ENCODE measurements at regions not wholly inside any gene's neighbourhood (a gene's known extent, or its start where the extent isn't known, plus 50 kb on each side); places are given as distances from the start of the nearest gene placed in this dataset.

GRCh38 chr7:113635492-113635891 lies 283.3 kb downstream of the PPP1R3A start:
- DNase-seq (ENCODE audit: low spot score) = no peak
- in situ Hi-C loops (cut with MboI; ENCODE audit: low sequenced_read_pairs, unreplicated experiment) = no loop called here
- TF ChIP-seq CTCF (IDR thresholded peaks at IDR 0.05; ENCODE audit: borderline replicate concordance, control extremely low read depth, extremely low read depth, insufficient read depth, missing control alignments) = no peak

GRCh38 chr7:113633073-113633472 lies 285.7 kb downstream of the PPP1R3A start:
- no peak for DNase-seq (ENCODE audit: low spot score)
- no peak for TF ChIP-seq CTCF (IDR thresholded peaks at IDR 0.05; ENCODE audit: borderline replicate concordance, control extremely low read depth, extremely low read depth, insufficient read depth, missing control alignments)
- in situ Hi-C loops (cut with MboI; ENCODE audit: low sequenced_read_pairs, unreplicated experiment) = no loop called here

- TF ChIP-seq CTCF (IDR thresholded peaks at IDR 0.05; ENCODE audit: borderline replicate concordance, control extremely low read depth, extremely low read depth, insufficient read depth, missing control alignments) = no peak
- DNase-seq (ENCODE audit: low spot score) = no peak
- in situ Hi-C loops (cut with MboI; ENCODE audit: low sequenced_read_pairs, unreplicated experiment) = no loop called here
Measured at GRCh38 chr7:113628948-113629847, 289.6 kb downstream of the PPP1R3A start.

GRCh38 chr7:113625494-113626102 lies 293.2 kb downstream of the PPP1R3A start:
- no peak for DNase-seq (ENCODE audit: low spot score)
- no peak for TF ChIP-seq CTCF (IDR thresholded peaks at IDR 0.05; ENCODE audit: borderline replicate concordance, control extremely low read depth, extremely low read depth, insufficient read depth, missing control alignments)
- in situ Hi-C loops (cut with MboI; ENCODE audit: low sequenced_read_pairs, unreplicated experiment) = no loop called here

- no peak for TF ChIP-seq CTCF (IDR thresholded peaks at IDR 0.05; ENCODE audit: borderline replicate concordance, control extremely low read depth, extremely low read depth, insufficient read depth, missing control alignments)
- DNase-seq (ENCODE audit: low spot score) = no peak
- in situ Hi-C loops (cut with MboI; ENCODE audit: low sequenced_read_pairs, unreplicated experiment) = no loop called here
Measured at GRCh38 chr7:113622796-113623195, 296.0 kb downstream of the PPP1R3A start.

GRCh38 chr7:113610572-113610971 lies 308.2 kb downstream of the PPP1R3A start:
- DNase-seq (ENCODE audit: low spot score) = no peak
- no peak for TF ChIP-seq CTCF (IDR thresholded peaks at IDR 0.05; ENCODE audit: borderline replicate concordance, control extremely low read depth, extremely low read depth, insufficient read depth, missing control alignments)
- in situ Hi-C loops (cut with MboI; ENCODE audit: low sequenced_read_pairs, unreplicated experiment) = no loop called here

Data from GM13976 (cell line).